GM12875 (cell line): ENCODE measurements at regions not wholly inside any gene's neighbourhood (a gene's known extent, or its start where the extent isn't known, plus 50 kb on each side); places are given as distances from the start of the nearest gene placed in this dataset.

ENCODE experiments used
- H3K4me3 ChIP-seq: one replicate; pipeline ENCODE4 v1.5.1; 2011; ENCODE audit warnings: low read depth, low read length, control low read depth
- CTCF ChIP-seq: IDR thresholded peaks from 2 replicates; pipeline ENCODE4 v1.5.1; 2011; ENCODE audit warnings: low read depth, mild to moderate bottlenecking, control low read depth, inconsistent platforms, low read length, moderate library complexity, borderline replicate concordance; ENCODE audit not compliant: insufficient read depth

- TF ChIP-seq CTCF: no peak
- no peak overlapping the region for H3K4me3 ChIP-seq
Measured at GRCh38 chr1:69278923-69279322, 288.8 kb upstream of the LRRC7 start.

GRCh38 chr1:69283516-69283915 lies 284.2 kb upstream of the LRRC7 start:
- no peak overlapping the region for H3K4me3 ChIP-seq
- TF ChIP-seq CTCF: no peak

GRCh38 chr1:69284508-69284907 lies 283.2 kb upstream of the LRRC7 start:
- TF ChIP-seq CTCF: no peak
- no peak overlapping the region for H3K4me3 ChIP-seq

GRCh38 chr1:69288416-69288815 lies 279.3 kb upstream of the LRRC7 start:
- no peak for TF ChIP-seq CTCF
- H3K4me3 ChIP-seq: no peak overlapping the region

GRCh38 chr1:69290291-69290690 lies 277.4 kb upstream of the LRRC7 start:
- no peak overlapping the region for H3K4me3 ChIP-seq
- TF ChIP-seq CTCF: no peak

- no peak for TF ChIP-seq CTCF
- H3K4me3 ChIP-seq: no peak overlapping the region
Measured at GRCh38 chr1:69291541-69291940, 276.2 kb upstream of the LRRC7 start.

- no peak overlapping the region for H3K4me3 ChIP-seq
- no peak for TF ChIP-seq CTCF
Measured at GRCh38 chr1:69292833-69293232, 274.9 kb upstream of the LRRC7 start.
